Fibroblast of mammary gland (primary cell): ENCODE measurements at regions not wholly inside any gene's neighbourhood (a gene's known extent, or its start where the extent isn't known, plus 50 kb on each side); places are given as distances from the start of the nearest gene placed in this dataset.
A peak's percentile ranks its signal among the peaks of the same experiment; 100 is the strongest.

ENCODE experiments used
- DNase-seq: peaks from one replicate; pipeline ENCODE4 v3.0.0-alpha.2; 2010; ENCODE audit warnings: low read depth
- H3K4me3 ChIP-seq: 2 replicates; pipeline ENCODE4 v1.5.1; 2011; ENCODE audit warnings: low read depth, mild to moderate bottlenecking, low read length, moderate library complexity; ENCODE audit not compliant: control insufficient read depth
- CTCF ChIP-seq: conservative IDR thresholded peaks from 2 replicates; pipeline ENCODE4 v1.5.1; 2011; ENCODE audit warnings: low read depth, low read length, inconsistent platforms; ENCODE audit not compliant: control insufficient read depth, insufficient read depth

GRCh38 chr6:139590206-139590605 is 215.8 kb upstream of the CITED2 start:
- no peak for DNase-seq
- H3K4me3 ChIP-seq: no peak overlapping the region
- no peak for TF ChIP-seq CTCF

- peak; percentile 78 for DNase-seq
- no peak for TF ChIP-seq CTCF
- no peak overlapping the region for H3K4me3 ChIP-seq
Measured at GRCh38 chr6:139588734-139589593, 214.5 kb upstream of the CITED2 start.

- H3K4me3 ChIP-seq: no peak overlapping the region
- no peak for TF ChIP-seq CTCF
- DNase-seq: peak; percentile 33
Measured at GRCh38 chr6:139588076-139588639, 213.7 kb upstream of the CITED2 start.

- peak; percentile 94 for DNase-seq
- no peak for TF ChIP-seq CTCF
- H3K4me3 ChIP-seq: no peak overlapping the region
Measured at GRCh38 chr6:139587469-139587868, 213.0 kb upstream of the CITED2 start.

GRCh38 chr6:139586273-139586672 is 211.8 kb upstream of the CITED2 start:
- TF ChIP-seq CTCF: no peak
- no peak overlapping the region for H3K4me3 ChIP-seq
- no peak for DNase-seq

- H3K4me3 ChIP-seq: no peak overlapping the region
- DNase-seq: no peak
- no peak for TF ChIP-seq CTCF
Measured at GRCh38 chr6:139584599-139584998, 210.2 kb upstream of the CITED2 start.
